ENCODE measurements at regions not wholly inside any gene's neighbourhood (a gene's known extent, or its start where the extent isn't known, plus 50 kb on each side); places are given as distances from the start of the nearest gene placed in this dataset.
A peak's percentile ranks its signal among the peaks of the same experiment; 100 is the strongest.

- DNase-seq (ENCODE audit: low spot score): no peak
- no peaks in the 10 kb centered on the region for H3K9me3 ChIP-seq (ENCODE audit: low read depth)
- no peak overlapping the region for H2AFZ ChIP-seq (replicated peaks)
- Mint-ChIP-seq H3K27me3 (ENCODE audit: insufficient read depth, low read depth) (peaks cover 22% of the 10 kb centered on the region), H3K9me3 (peaks cover 14% of the 10 kb centered on the region), H3K27ac (peak overlapping the region; percentile 7), H3K36me3 (peaks cover 1% of the 10 kb centered on the region), H3K4me3 (no peak overlapping the region), H3K4me1 (peaks cover 3% of the 10 kb centered on the region)
- no peaks in the 10 kb centered on the region for H3K79me2 ChIP-seq (ENCODE audit: low read depth)
- H3K9ac ChIP-seq: no peak overlapping the region
- no peak overlapping the region for H3K27ac ChIP-seq
- H3K4me2 ChIP-seq: no peak overlapping the region
- H3K27me3 ChIP-seq: no peaks in the 10 kb centered on the region
- peaks cover 3% of the 10 kb centered on the region for H3F3A ChIP-seq (ENCODE audit: low read depth)
- no peak for TF ChIP-seq CTCF (IDR thresholded peaks at IDR 0.05)
- no peak for TF ChIP-seq EZH2phosphoT487 (IDR thresholded peaks at IDR 0.05)
- TF ChIP-seq EZH2 (IDR thresholded peaks at IDR 0.05): no peak
- H4K20me1 ChIP-seq (ENCODE audit: low read depth): no peaks in the 10 kb centered on the region
- no peaks in the 10 kb centered on the region for H3K36me3 ChIP-seq
- H3K4me3 ChIP-seq: no peak overlapping the region
- peaks cover 18% of the 10 kb centered on the region for H3K4me1 ChIP-seq
Observed at GRCh38 chr9:79264041-79264440, 307.7 kb upstream of the TLE4 start.

DNA sequence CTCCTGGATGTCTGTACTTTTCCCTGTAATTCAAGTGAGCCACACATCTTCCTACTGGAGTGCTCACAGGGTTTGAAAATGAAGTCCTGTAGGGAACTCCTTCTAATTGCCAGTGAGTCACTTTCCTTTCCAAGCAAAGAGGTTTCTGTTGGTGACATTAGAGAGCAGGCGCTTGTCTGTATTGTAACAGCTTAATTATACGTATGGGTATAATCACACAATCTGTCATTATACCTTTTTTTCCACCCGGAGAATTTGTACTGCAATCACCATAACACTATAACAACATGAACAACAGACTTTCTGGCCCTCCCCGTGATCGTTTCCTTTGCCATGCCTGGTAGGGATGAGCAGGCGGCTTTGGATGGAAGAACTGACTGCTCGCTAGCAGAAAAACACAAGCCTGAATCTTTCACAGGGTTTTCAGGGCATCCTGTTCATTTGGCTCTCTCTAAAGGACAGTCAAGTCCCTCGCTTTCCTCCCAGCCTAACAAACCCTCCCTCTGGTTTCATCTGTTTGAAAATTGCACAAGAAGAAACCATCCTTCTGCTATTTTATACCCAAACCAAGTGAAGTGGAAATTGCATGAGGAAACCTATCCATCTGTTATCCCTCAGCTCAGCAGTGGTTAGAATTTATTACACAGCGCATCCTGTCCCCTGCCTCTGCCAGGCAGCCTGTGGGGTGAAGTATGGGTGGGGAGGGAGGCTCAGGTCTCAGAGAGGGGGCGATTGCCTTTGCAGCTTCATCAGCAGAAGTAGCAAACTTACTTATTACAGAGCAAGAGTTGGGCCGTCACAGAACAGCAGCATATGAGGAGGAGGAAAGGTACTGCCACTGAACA is 307.0 kb upstream of the TLE4 start:
- no peak for DNase-seq (ENCODE audit: low spot score)
- Histone ChIP-seq H2AFZ (replicated peaks) (no peak overlapping the region), H3K4me1 (peaks cover 18% of the 10 kb centered on the region), H3K27me3 (no peaks in the 10 kb centered on the region), H3K4me2 (no peak overlapping the region), H3F3A (ENCODE audit: low read depth) (peaks cover 3% of the 10 kb centered on the region), H3K9ac (no peak overlapping the region), H4K20me1 (ENCODE audit: low read depth) (no peaks in the 10 kb centered on the region), H3K4me3 (no peak overlapping the region), H3K36me3 (no peaks in the 10 kb centered on the region), H3K9me3 (ENCODE audit: low read depth) (no peaks in the 10 kb centered on the region), H3K79me2 (ENCODE audit: low read depth) (no peaks in the 10 kb centered on the region), H3K27ac (no peak overlapping the region)
- no peak for TF ChIP-seq EZH2phosphoT487 (IDR thresholded peaks at IDR 0.05)
- TF ChIP-seq CTCF (IDR thresholded peaks at IDR 0.05): no peak
- no peak for TF ChIP-seq EZH2 (IDR thresholded peaks at IDR 0.05)
- no peak overlapping the region for H3K4me3 Mint-ChIP-seq
- peaks cover 24% of the 10 kb centered on the region for H3K27me3 Mint-ChIP-seq (ENCODE audit: insufficient read depth, low read depth)
- H3K4me1 Mint-ChIP-seq: peaks cover 3% of the 10 kb centered on the region
- peak overlapping the region; percentile 7 for H3K27ac Mint-ChIP-seq
- H3K9me3 Mint-ChIP-seq: peaks cover 14% of the 10 kb centered on the region
- peaks cover 1% of the 10 kb centered on the region for H3K36me3 Mint-ChIP-seq

GRCh38 chr9:79266986-79267385 is 304.8 kb upstream of the TLE4 start:
- TF ChIP-seq EZH2phosphoT487 (IDR thresholded peaks at IDR 0.05) (no peak), CTCF (IDR thresholded peaks at IDR 0.05) (no peak), EZH2 (IDR thresholded peaks at IDR 0.05) (no peak)
- Histone ChIP-seq H2AFZ (replicated peaks) (no peak overlapping the region), H3K27ac (no peak overlapping the region), H3K27me3 (no peaks in the 10 kb centered on the region), H3K36me3 (no peaks in the 10 kb centered on the region), H3K79me2 (ENCODE audit: low read depth) (no peaks in the 10 kb centered on the region), H3K4me2 (no peak overlapping the region), H3K4me3 (no peak overlapping the region), H3F3A (ENCODE audit: low read depth) (no peaks in the 10 kb centered on the region), H3K9me3 (ENCODE audit: low read depth) (no peaks in the 10 kb centered on the region), H3K4me1 (peaks cover 11% of the 10 kb centered on the region), H4K20me1 (ENCODE audit: low read depth) (no peaks in the 10 kb centered on the region), H3K9ac (no peak overlapping the region)
- H3K27ac Mint-ChIP-seq: no peak overlapping the region
- H3K27me3 Mint-ChIP-seq (ENCODE audit: insufficient read depth, low read depth): peaks cover 13% of the 10 kb centered on the region
- no peak for DNase-seq (ENCODE audit: low spot score)
- H3K4me3 Mint-ChIP-seq: no peak overlapping the region
- H3K4me1 Mint-ChIP-seq: no peaks in the 10 kb centered on the region
- peaks cover 1% of the 10 kb centered on the region for H3K36me3 Mint-ChIP-seq
- peaks cover 10% of the 10 kb centered on the region for H3K9me3 Mint-ChIP-seq
